ENCODE measurements at regions not wholly inside any gene's neighbourhood (a gene's known extent, or its start where the extent isn't known, plus 50 kb on each side); places are given as distances from the start of the nearest gene placed in this dataset.

- TF ChIP-seq, protein P1, sequence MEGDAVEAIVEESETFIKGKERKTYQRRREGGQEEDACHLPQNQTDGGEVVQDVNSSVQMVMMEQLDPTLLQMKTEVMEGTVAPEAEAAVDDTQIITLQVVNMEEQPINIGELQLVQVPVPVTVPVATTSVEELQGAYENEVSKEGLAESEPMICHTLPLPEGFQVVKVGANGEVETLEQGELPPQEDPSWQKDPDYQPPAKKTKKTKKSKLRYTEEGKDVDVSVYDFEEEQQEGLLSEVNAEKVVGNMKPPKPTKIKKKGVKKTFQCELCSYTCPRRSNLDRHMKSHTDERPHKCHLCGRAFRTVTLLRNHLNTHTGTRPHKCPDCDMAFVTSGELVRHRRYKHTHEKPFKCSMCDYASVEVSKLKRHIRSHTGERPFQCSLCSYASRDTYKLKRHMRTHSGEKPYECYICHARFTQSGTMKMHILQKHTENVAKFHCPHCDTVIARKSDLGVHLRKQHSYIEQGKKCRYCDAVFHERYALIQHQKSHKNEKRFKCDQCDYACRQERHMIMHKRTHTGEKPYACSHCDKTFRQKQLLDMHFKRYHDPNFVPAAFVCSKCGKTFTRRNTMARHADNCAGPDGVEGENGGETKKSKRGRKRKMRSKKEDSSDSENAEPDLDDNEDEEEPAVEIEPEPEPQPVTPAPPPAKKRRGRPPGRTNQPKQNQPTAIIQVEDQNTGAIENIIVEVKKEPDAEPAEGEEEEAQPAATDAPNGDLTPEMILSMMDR (conservative IDR thresholded peaks at IDR 0.05; ENCODE audit: low read depth, low read length) = no peak
- TF ChIP-seq EZH2 (IDR thresholded peaks at IDR 0.05; ENCODE audit: borderline replicate concordance, low read depth, low read length, poor library complexity, severe bottlenecking) = no peak
Measured at GRCh38 chr20:16860914-16861313, 112.8 kb downstream of the OTOR start.
